Endothelial cell of umbilical vein (primary cell): ENCODE measurements at regions not wholly inside any gene's neighbourhood (a gene's known extent, or its start where the extent isn't known, plus 50 kb on each side); places are given as distances from the start of the nearest gene placed in this dataset.

Source experiments
- BruUV-seq: library from RNA; stranded (reverse); fragments of 400-500 nt; replicated peaks from 2 replicates; lab custom pipeline; 2021; lab: Mats Ljungman, UMichigan
- CTCF ChIA-PET: fragments of 300-600, 350-600 bp; sonication (Branson Sonifier 250); formaldehyde crosslinking; loops from one replicate; lab custom pipeline; 2021; ENCODE audit warnings: antibody characterized with exemption, inconsistent platforms; lab: Charles Lee
- POLR2A ChIA-PET: fragments of 300-600, 350-600 bp; sonication (Branson Sonifier 250); formaldehyde crosslinking; loops from one replicate; lab custom pipeline; 2021; ENCODE audit warnings: antibody characterized with exemption, inconsistent platforms; lab: Charles Lee
- DNase-seq: peaks from one replicate; pipeline ENCODE4 v3.0.0-alpha.2; 2011; ENCODE audit warnings: low read depth, low spot score
- FAIRE-seq: peaks from 2 replicates; lab custom pipeline; 2011; peaks lifted over from hg19 to GRCh38; lab: Jason Lieb, UNC
- H2AFZ ChIP-seq: 2 replicates; pipeline ENCODE4 v1.6.0; 2012; ENCODE audit warnings: low read depth, low read length, control low read depth, inconsistent platforms
- H3K27ac ChIP-seq: 2 replicates; pipeline ENCODE4 v1.5.1; 2011; ENCODE audit warnings: low read depth, mild to moderate bottlenecking, control low read depth, low read length, moderate library complexity; ENCODE audit not compliant: insufficient read depth
- H3K27me3 ChIP-seq, 2 experiments: 2 replicates each; pipeline versions ENCODE4 v1.6.0 to v1.6.1; 2011; ENCODE audit warnings: low read length in 2 of 2, mixed read lengths in 1 of 2; ENCODE audit not compliant: control insufficient read depth in 2 of 2, insufficient read depth in 2 of 2
- H3K36me3 ChIP-seq, 2 experiments: 2 replicates in 1 of 2; 3 replicates in 1 of 2; pipeline ENCODE4 v1.5.1; 2011; ENCODE audit warnings: low read length in 2 of 2, mild to moderate bottlenecking in 1 of 2, moderate library complexity in 1 of 2; ENCODE audit not compliant: control insufficient read depth in 2 of 2, insufficient read depth in 2 of 2; ENCODE audit errors: extremely low read depth in 1 of 2
- H3K4me1 ChIP-seq: 3 replicates; pipeline ENCODE4 v1.5.1; 2011; ENCODE audit warnings: mild to moderate bottlenecking, low read length; ENCODE audit not compliant: control insufficient read depth, insufficient read depth; ENCODE audit errors: extremely low read depth
- H3K4me2 ChIP-seq: 2 replicates; pipeline ENCODE4 v1.6.1; 2011; ENCODE audit warnings: low read length, control low read depth, mixed read lengths; ENCODE audit not compliant: insufficient read depth
- H3K4me3 ChIP-seq, 3 experiments: fragments of 200-600 bp in 1 of 3; sonication (generic), shearing (Covaris generic) in 1 of 3; replicated peaks in 1 of 3; 2 replicates each; pipeline ENCODE4 v1.5.1; 2011 to 2016; ENCODE audit warnings: control low read depth in 3 of 3, low read length in 3 of 3, mild to moderate bottlenecking in 2 of 3, inconsistent platforms in 1 of 3, low read depth in 1 of 3, moderate library complexity in 1 of 3; ENCODE audit not compliant: insufficient read depth in 1 of 3
- H3K79me2 ChIP-seq: 2 replicates; pipeline ENCODE4 v1.6.0; 2012; ENCODE audit warnings: low read length, inconsistent platforms; ENCODE audit not compliant: control insufficient read depth, insufficient read depth
- H3K9ac ChIP-seq: replicated peaks from 2 replicates; pipeline ENCODE3; 2011; ENCODE audit warnings: low read length, control low read depth; ENCODE audit not compliant: insufficient read depth; ENCODE audit errors: extremely low read depth
- H3K9me1 ChIP-seq: replicated peaks from 3 replicates; pipeline ENCODE4 v1.6.0; 2011; ENCODE audit warnings: mild to moderate bottlenecking, low read length; ENCODE audit not compliant: control insufficient read depth, insufficient read depth; ENCODE audit errors: extremely low read depth
- H3K9me3 ChIP-seq: replicated peaks from 2 replicates; pipeline ENCODE4 v1.5.1; 2012; ENCODE audit warnings: low read length, inconsistent platforms; ENCODE audit not compliant: control insufficient read depth, insufficient read depth
- H4K20me1 ChIP-seq: replicated peaks from 2 replicates; pipeline ENCODE3; 2011; ENCODE audit warnings: mild to moderate bottlenecking, low read length; ENCODE audit not compliant: control insufficient read depth, insufficient read depth; ENCODE audit errors: extremely low read depth
- CTCF ChIP-seq, 2 donors: IDR thresholded peaks; 1 replicate in 1 of 2; 2 replicates in 1 of 2; pipeline ENCODE4 v1.5.1; 2011; ENCODE audit warnings: low read length in 2 of 2, mild to moderate bottlenecking in 2 of 2, moderate library complexity in 2 of 2, control low read depth in 1 of 2, inconsistent platforms in 1 of 2, low read depth in 1 of 2; ENCODE audit not compliant: insufficient read depth in 1 of 2; ENCODE audit errors: extremely low read depth in 1 of 2
- EZH2 ChIP-seq: IDR thresholded peaks from 2 replicates; pipeline ENCODE4 v1.6.1; 2012; ENCODE audit warnings: borderline replicate concordance, low read depth, mild to moderate bottlenecking, moderate library complexity, low read length, inconsistent platforms; ENCODE audit not compliant: severe bottlenecking
- FOS ChIP-seq: IDR thresholded peaks from 2 replicates; pipeline ENCODE4 v1.6.1; 2011; ENCODE audit warnings: mild to moderate bottlenecking, low read length, moderate library complexity, borderline replicate concordance; ENCODE audit not compliant: insufficient read depth
- GATA2 ChIP-seq: IDR thresholded peaks from 2 replicates; pipeline ENCODE4 v1.7.0; 2011; ENCODE audit warnings: low read depth, mild to moderate bottlenecking, moderate library complexity, mixed read lengths, low read length; ENCODE audit not compliant: insufficient read length, insufficient read depth
- JUN ChIP-seq: IDR thresholded peaks from 2 replicates; pipeline ENCODE4 v1.6.1; 2011; ENCODE audit warnings: borderline replicate concordance, low read depth; ENCODE audit not compliant: insufficient read length, insufficient read depth
- MAX ChIP-seq: IDR thresholded peaks from 2 replicates; pipeline ENCODE4 v1.6.1; 2011; ENCODE audit not compliant: insufficient read depth, insufficient read length
- MYC ChIP-seq: IDR thresholded peaks from one replicate; pipeline ENCODE4 v1.6.1; 2011; ENCODE audit warnings: mild to moderate bottlenecking, low read depth, low read length
- POLR2A ChIP-seq: IDR thresholded peaks from 2 replicates; pipeline ENCODE4 v1.6.1; 2012; ENCODE audit warnings: low read depth, mild to moderate bottlenecking, control low read depth, low read length
- POLR2AphosphoS5 ChIP-seq: IDR thresholded peaks from 2 replicates; pipeline ENCODE4 v1.6.1; 2012; ENCODE audit warnings: low read depth, mild to moderate bottlenecking, control low read depth, low read length, moderate library complexity; ENCODE audit not compliant: insufficient read depth
- dilution Hi-C: fragments of 300-500 bp; cut with MboI; formaldehyde crosslinking; loops from one replicate; pipeline ENCODE4 v1.15.0; 2019; ENCODE audit warnings: low sequenced_read_pairs; ENCODE audit not compliant: extremely low pct_ligation_motif_present
- intact Hi-C: fragments of 100-400 bp; cut with micrococcal nuclease; formaldehyde crosslinking; loops from one replicate; pipeline ENCODE4 v1.10.0; 2022

GRCh38 chr12:69149270-69149669 is 90.1 kb upstream of the CPSF6 start:
- no peak for TF ChIP-seq POLR2AphosphoS5
- TF ChIP-seq GATA2: no peak
- TF ChIP-seq EZH2: no peak
- TF ChIP-seq CTCF (IDR thresholded peaks at IDR 0.05; ENCODE audit: extremely low read depth in 1 of 2, insufficient read depth in 1 of 2, low read depth in 1 of 2, low read length in 2 of 2): no peak
- no peak for TF ChIP-seq MYC
- TF ChIP-seq JUN: no peak
- TF ChIP-seq FOS: no peak
- TF ChIP-seq POLR2A: no peak
- TF ChIP-seq MAX: no peak
- no peak for DNase-seq
- no peak overlapping the region for H3K9ac ChIP-seq
- H3K4me2 ChIP-seq: no peak overlapping the region
- H3K27ac ChIP-seq: no peak overlapping the region
- FAIRE-seq: no peak
- no peaks in the 10 kb centered on the region for H3K36me3 ChIP-seq
- POLR2A ChIA-PET: no interaction called here
- no peaks in the 10 kb centered on the region for H3K79me2 ChIP-seq
- intact Hi-C loops (no loop called here), dilution Hi-C loops (no loop called here)
- no peaks in the 10 kb centered on the region for H4K20me1 ChIP-seq
- no peaks in the 10 kb centered on the region for H3K9me3 ChIP-seq
- no TSS peak for BruUV-seq
- H3K27me3 ChIP-seq: peaks cover 3 to 5% of the 10 kb centered on the region in 2 experiments
- no peak overlapping the region for H2AFZ ChIP-seq
- H3K4me3 ChIP-seq: no peak overlapping the region
- H3K9me1 ChIP-seq: no peaks in the 10 kb centered on the region
- H3K4me1 ChIP-seq: no peaks in the 10 kb centered on the region
- CTCF ChIA-PET: interaction anchor here (1.0 to 1.7 kb wide), 3 partner anchors 105 to 288 kb away, joined by 3 to 4 read pairs (median 3); no protein-coding TSS in a partner anchor
